Natural killer cell (primary cell): ENCODE measurements at regions not wholly inside any gene's neighbourhood (a gene's known extent, or its start where the extent isn't known, plus 50 kb on each side); places are given as distances from the start of the nearest gene placed in this dataset.

Experiments used
- ATAC-seq, 3 donors: fragments of 150-1000 bp in 2 of 3; fragments of 200-7000 bp in 1 of 3; cut with Tn5 transposase; 1 replicate in 1 of 3; 2 replicates in 2 of 3; pipeline ENCODE4 v1.10.0; 2021; ENCODE audit warnings: mild to moderate bottlenecking in 2 of 3, moderate library complexity in 2 of 3
- DNase-seq, 2 donors: peaks; one replicate each; pipeline versions ENCODE4 v3.0.0 to v3.0.0-alpha.2; 2013 to 2021; ENCODE audit warnings: mixed read lengths in 1 of 2
- H3K27ac ChIP-seq: one replicate; pipeline ENCODE4 v1.5.1; 2013; ENCODE audit warnings: mild to moderate bottlenecking, low read length
- H3K27me3 ChIP-seq: one replicate; pipeline ENCODE4 v1.6.1; 2013; ENCODE audit warnings: low read length; ENCODE audit not compliant: control insufficient read depth, insufficient read depth
- H3K36me3 ChIP-seq: one replicate; pipeline ENCODE4 v1.6.1; 2013; ENCODE audit warnings: low read length; ENCODE audit not compliant: control insufficient read depth, insufficient read depth
- H3K4me1 ChIP-seq: one replicate; pipeline ENCODE4 v1.6.1; 2013; ENCODE audit warnings: low read length; ENCODE audit not compliant: control insufficient read depth, insufficient read depth
- H3K4me3 ChIP-seq: one replicate; pipeline ENCODE4 v1.5.1; 2013; ENCODE audit warnings: low read length
- H3K9me3 ChIP-seq: one replicate; pipeline ENCODE4 v1.6.1; 2013; ENCODE audit warnings: low read length; ENCODE audit not compliant: control insufficient read depth, insufficient read depth
- H3K27ac Mint-ChIP-seq, 2 donors: one replicate each; pipeline ENCODE4 v1.8.0; 2022; ENCODE audit warnings: mild to moderate bottlenecking in 2 of 2, mixed read lengths in 2 of 2, moderate library complexity in 1 of 2
- H3K27me3 Mint-ChIP-seq, 2 donors: one replicate each; pipeline ENCODE4 v1.8.0; 2022; ENCODE audit warnings: low read depth in 2 of 2, mixed read lengths in 2 of 2
- H3K36me3 Mint-ChIP-seq: one replicate; pipeline ENCODE4 v1.8.0; 2022; ENCODE audit warnings: mixed read lengths
- H3K4me1 Mint-ChIP-seq, 2 donors: one replicate each; pipeline ENCODE4 v1.8.0; 2022; ENCODE audit warnings: mixed read lengths in 2 of 2
- H3K4me3 Mint-ChIP-seq: one replicate; pipeline ENCODE4 v1.8.0; 2022; ENCODE audit warnings: mild to moderate bottlenecking, moderate library complexity, mixed read lengths
- H3K9me3 Mint-ChIP-seq, 2 donors: one replicate each; pipeline ENCODE4 v1.8.0; 2022; ENCODE audit warnings: mixed read lengths in 2 of 2
- WGBS: methylation state at CpG from one replicate; pipeline ENCODE4 v1.1.7; 2013; ENCODE audit warnings: missing lambda C conversion rate; ENCODE audit not compliant: insufficient coverage; 5-methylcytosine and 5-hydroxymethylcytosine counted together
- intact Hi-C: fragments of 100-400 bp; cut with micrococcal nuclease; formaldehyde crosslinking; loops from one replicate; pipeline ENCODE4 v1.14.2; 2022
- TF ChIP-seq, protein P1 (sequence below): fragments of 200-600 bp; IDR thresholded peaks from one replicate; pipeline ENCODE4 v1.8.0; 2022; ENCODE audit warnings: antibody characterized with exemption

DNA sequence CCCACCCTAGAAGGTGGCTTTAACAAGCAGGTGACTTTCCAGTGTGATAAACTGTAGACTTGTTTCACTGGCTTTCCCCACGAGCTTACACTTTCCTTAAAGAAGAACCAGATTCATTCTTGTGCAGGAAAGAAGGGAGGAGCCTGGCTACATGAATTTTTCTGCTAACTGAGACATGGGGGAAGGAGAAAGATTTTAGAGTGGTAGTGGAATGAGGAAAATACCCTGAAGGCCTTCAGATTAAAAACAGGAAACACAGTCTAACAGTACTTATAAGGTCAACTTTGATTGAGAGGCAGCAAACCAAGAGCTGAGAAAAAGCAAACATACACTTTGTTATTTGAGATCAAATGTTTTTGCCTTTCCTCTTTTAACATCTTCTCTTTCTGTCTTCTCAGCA lies 640.9 kb upstream of the PLXNA2 start:
- 17% methylated on average over 1 of the region's 1 CpG for WGBS
- no peaks in the 10 kb centered on the region for H3K27me3 ChIP-seq
- no peaks in the 10 kb centered on the region for H3K4me1 Mint-ChIP-seq
- no peak overlapping the region for H3K4me3 ChIP-seq
- H3K9me3 Mint-ChIP-seq, result peaks cover 0 to 3% of the 10 kb centered on the region in 2 donors
- H3K27ac Mint-ChIP-seq, result no peak overlapping the region
- no peak overlapping the region for H3K27ac ChIP-seq
- peaks cover 0 to 3% of the 10 kb centered on the region in 2 donors for H3K27me3 Mint-ChIP-seq
- intact Hi-C loops, result no loop called here
- no peak overlapping the region for H3K4me3 Mint-ChIP-seq
- no peaks in the 10 kb centered on the region for H3K9me3 ChIP-seq
- TF ChIP-seq, protein P1, sequence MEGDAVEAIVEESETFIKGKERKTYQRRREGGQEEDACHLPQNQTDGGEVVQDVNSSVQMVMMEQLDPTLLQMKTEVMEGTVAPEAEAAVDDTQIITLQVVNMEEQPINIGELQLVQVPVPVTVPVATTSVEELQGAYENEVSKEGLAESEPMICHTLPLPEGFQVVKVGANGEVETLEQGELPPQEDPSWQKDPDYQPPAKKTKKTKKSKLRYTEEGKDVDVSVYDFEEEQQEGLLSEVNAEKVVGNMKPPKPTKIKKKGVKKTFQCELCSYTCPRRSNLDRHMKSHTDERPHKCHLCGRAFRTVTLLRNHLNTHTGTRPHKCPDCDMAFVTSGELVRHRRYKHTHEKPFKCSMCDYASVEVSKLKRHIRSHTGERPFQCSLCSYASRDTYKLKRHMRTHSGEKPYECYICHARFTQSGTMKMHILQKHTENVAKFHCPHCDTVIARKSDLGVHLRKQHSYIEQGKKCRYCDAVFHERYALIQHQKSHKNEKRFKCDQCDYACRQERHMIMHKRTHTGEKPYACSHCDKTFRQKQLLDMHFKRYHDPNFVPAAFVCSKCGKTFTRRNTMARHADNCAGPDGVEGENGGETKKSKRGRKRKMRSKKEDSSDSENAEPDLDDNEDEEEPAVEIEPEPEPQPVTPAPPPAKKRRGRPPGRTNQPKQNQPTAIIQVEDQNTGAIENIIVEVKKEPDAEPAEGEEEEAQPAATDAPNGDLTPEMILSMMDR, result no peak
- no peaks in the 10 kb centered on the region for H3K36me3 Mint-ChIP-seq
- ATAC-seq, result no peak
- H3K36me3 ChIP-seq, result no peaks in the 10 kb centered on the region
- H3K4me1 ChIP-seq, result no peaks in the 10 kb centered on the region
- no peak for DNase-seq

DNA sequence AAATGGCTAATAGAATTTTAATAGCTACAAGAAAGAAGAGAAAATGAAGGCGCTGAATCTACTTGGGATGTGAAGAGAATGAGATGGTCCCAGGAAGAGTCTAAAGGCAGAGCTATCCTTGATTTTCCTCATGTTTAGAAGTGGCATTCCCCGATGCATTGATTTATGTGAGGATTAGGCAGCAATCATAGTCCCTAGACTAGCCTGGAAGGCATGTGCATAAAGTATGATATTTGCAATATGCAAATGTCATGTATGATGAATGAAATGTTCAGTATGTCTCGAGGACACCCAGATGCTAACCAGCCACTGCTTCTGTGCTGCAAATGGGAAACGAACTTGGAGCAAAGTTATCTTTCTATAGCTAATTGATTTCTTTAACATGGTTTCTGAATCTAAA lies 641.5 kb upstream of the PLXNA2 start:
- intact Hi-C loops, result no loop called here
- H3K27ac Mint-ChIP-seq, result no peak overlapping the region
- no peaks in the 10 kb centered on the region for H3K27me3 ChIP-seq
- H3K9me3 Mint-ChIP-seq, result peaks cover 0 to 3% of the 10 kb centered on the region in 2 donors
- no peaks in the 10 kb centered on the region for H3K9me3 ChIP-seq
- H3K36me3 ChIP-seq, result no peaks in the 10 kb centered on the region
- no peak for ATAC-seq
- H3K4me3 ChIP-seq, result no peak overlapping the region
- H3K27me3 Mint-ChIP-seq, result peaks cover 0 to 3% of the 10 kb centered on the region in 2 donors
- DNase-seq, result no peak
- no peak overlapping the region for H3K27ac ChIP-seq
- TF ChIP-seq, protein P1, result no peak
- H3K4me1 ChIP-seq, result no peaks in the 10 kb centered on the region
- H3K36me3 Mint-ChIP-seq, result no peaks in the 10 kb centered on the region
- no peak overlapping the region for H3K4me3 Mint-ChIP-seq
- 81% methylated on average over 4 of the region's 4 CpGs for WGBS
- H3K4me1 Mint-ChIP-seq, result no peaks in the 10 kb centered on the region

DNA sequence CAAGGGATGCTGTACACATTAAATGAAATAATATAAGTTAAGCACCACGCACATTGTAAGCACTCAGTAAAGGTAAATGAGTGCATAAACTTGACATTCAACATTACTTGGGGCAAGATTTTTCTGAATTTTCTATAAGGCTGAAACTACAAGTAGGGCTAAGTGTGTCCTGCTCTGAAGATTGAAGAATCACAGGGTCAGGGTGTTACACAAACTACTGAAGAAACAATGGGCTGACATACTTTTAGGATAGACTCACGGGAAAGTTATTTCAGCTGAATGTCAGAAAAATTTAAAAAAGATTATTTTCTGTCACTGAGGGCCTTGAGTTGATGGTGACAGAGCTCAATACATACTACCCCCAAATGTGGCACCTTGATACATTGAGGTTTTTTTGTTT lies 644.2 kb upstream of the PLXNA2 start:
- Histone ChIP-seq H3K27me3 (no peaks in the 10 kb centered on the region), H3K27ac (no peak overlapping the region), H3K4me3 (no peak overlapping the region), H3K9me3 (no peaks in the 10 kb centered on the region), H3K4me1 (no peaks in the 10 kb centered on the region), H3K36me3 (no peaks in the 10 kb centered on the region)
- Mint-ChIP-seq H3K4me1 (no peaks in the 10 kb centered on the region), H3K36me3 (no peaks in the 10 kb centered on the region), H3K9me3 (no peaks in the 10 kb centered on the region), H3K4me3 (no peak overlapping the region), H3K27me3 (no peaks in the 10 kb centered on the region), H3K27ac (no peak overlapping the region)
- no peak for ATAC-seq
- TF ChIP-seq, protein P1, result no peak
- DNase-seq, result no peak
- intact Hi-C loops, result no loop called here
- 93% methylated on average over 2 of the region's 2 CpGs for WGBS

DNA sequence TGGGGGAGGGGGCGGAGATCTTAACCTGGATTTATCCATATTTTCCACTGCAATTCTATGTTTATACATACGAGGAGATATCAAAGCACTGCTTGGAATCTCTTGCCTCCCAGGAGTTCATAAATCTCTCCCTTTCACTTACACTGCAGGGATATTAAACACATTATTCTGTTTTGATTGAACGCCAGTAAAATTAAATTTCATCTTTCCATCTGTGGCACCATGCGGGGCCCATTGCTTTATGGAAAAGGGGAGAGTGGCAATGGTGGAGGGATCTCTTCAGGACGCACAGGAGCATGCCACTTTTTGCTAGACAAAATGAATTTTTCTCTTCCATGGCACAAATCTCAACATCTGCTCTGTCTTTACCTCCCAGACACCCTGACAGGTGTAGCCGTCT lies 648.0 kb upstream of the PLXNA2 start:
- WGBS, result 85% methylated on average over 5 of the region's 6 CpGs
- no peaks in the 10 kb centered on the region for H3K27me3 Mint-ChIP-seq

More for the DNA sequence above, 648.0 kb upstream of the PLXNA2 start:
- Histone ChIP-seq H3K27ac (no peak overlapping the region), H3K9me3 (no peaks in the 10 kb centered on the region), H3K27me3 (no peaks in the 10 kb centered on the region), H3K4me1 (no peaks in the 10 kb centered on the region), H3K36me3 (no peaks in the 10 kb centered on the region), H3K4me3 (no peak overlapping the region)
- TF ChIP-seq, protein P1, result no peak
- Mint-ChIP-seq H3K36me3 (no peaks in the 10 kb centered on the region), H3K4me3 (no peak overlapping the region), H3K4me1 (no peaks in the 10 kb centered on the region), H3K9me3 (peaks cover 3 to 8% of the 10 kb centered on the region in 2 donors), H3K27ac (no peak overlapping the region)
- no peak for DNase-seq
- intact Hi-C loops, result no loop called here
- no peak for ATAC-seq
